PC-3 (cell line): ENCODE measurements at regions not wholly inside any gene's neighbourhood (a gene's known extent, or its start where the extent isn't known, plus 50 kb on each side); places are given as distances from the start of the nearest gene placed in this dataset.

ENCODE experiments used
- EZH2 ChIP-seq: fragments of 300-600 bp; sonication (generic); IDR thresholded peaks from one replicate; pipeline ENCODE4 v1.6.1; 2017; ENCODE audit warnings: antibody characterized with exemption, mild to moderate bottlenecking, low read length; ENCODE audit not compliant: unreplicated experiment
- EZH2phosphoT487 ChIP-seq: fragments of 300-600 bp; sonication (generic); IDR thresholded peaks from 2 replicates; pipeline ENCODE4 v1.6.1; 2018; ENCODE audit warnings: mild to moderate bottlenecking, antibody characterized with exemption, low read length, borderline replicate concordance
- TF ChIP-seq, protein P1 (sequence below): fragments of 300-600 bp; sonication (generic); conservative IDR thresholded peaks from 2 replicates; pipeline ENCODE4 v1.5.1; 2017; ENCODE audit warnings: antibody characterized with exemption, low read depth, mild to moderate bottlenecking, low read length

DNA sequence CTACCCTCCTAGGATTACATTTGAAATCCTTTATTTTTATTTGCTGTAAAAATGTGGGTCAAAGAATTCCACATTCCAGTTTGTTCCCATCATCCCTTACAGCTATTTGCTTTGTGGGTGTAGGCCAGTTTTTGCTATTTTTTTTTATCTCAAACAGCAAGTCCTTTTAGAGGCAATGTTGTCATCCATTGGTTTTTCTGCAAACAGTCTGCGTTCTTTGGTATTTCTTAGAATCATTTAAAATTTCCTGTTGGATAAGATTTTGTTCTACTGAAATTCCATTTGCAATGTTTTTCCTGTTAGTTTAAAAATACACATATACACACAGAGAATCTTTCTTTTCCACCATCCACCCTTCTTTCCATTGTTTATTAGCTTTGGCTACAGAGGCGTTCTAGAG, 53.3 kb upstream of the STK38L start:
- TF ChIP-seq EZH2 = no peak
- TF ChIP-seq, protein P1, sequence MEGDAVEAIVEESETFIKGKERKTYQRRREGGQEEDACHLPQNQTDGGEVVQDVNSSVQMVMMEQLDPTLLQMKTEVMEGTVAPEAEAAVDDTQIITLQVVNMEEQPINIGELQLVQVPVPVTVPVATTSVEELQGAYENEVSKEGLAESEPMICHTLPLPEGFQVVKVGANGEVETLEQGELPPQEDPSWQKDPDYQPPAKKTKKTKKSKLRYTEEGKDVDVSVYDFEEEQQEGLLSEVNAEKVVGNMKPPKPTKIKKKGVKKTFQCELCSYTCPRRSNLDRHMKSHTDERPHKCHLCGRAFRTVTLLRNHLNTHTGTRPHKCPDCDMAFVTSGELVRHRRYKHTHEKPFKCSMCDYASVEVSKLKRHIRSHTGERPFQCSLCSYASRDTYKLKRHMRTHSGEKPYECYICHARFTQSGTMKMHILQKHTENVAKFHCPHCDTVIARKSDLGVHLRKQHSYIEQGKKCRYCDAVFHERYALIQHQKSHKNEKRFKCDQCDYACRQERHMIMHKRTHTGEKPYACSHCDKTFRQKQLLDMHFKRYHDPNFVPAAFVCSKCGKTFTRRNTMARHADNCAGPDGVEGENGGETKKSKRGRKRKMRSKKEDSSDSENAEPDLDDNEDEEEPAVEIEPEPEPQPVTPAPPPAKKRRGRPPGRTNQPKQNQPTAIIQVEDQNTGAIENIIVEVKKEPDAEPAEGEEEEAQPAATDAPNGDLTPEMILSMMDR = no peak
- TF ChIP-seq EZH2phosphoT487 = no peak
